ENCODE measurements at regions not wholly inside any gene's neighbourhood (a gene's known extent, or its start where the extent isn't known, plus 50 kb on each side); places are given as distances from the start of the nearest gene placed in this dataset.

- no peaks in the 10 kb centered on the region for H3K9me2 ChIP-seq (ENCODE audit: insufficient read depth)
- H3F3A ChIP-seq (replicated peaks; ENCODE audit: low read depth), result no peaks in the 10 kb centered on the region
- no peaks in the 10 kb centered on the region for H4K20me1 ChIP-seq (replicated peaks; ENCODE audit: insufficient read depth)
- Mint-ChIP-seq H3K27ac (no peak overlapping the region), H3K27me3 (ENCODE audit: insufficient read depth, low read depth, poor library complexity) (no peaks in the 10 kb centered on the region), H3K36me3 (ENCODE audit: low read depth) (no peaks in the 10 kb centered on the region), H3K4me3 (no peak overlapping the region), H3K9me3 (peaks cover 9% of the 10 kb centered on the region; the same call in 1 of the 3 replicates), H3K4me1 (peaks cover 2% of the 10 kb centered on the region; the same call in 2 of the 3 replicates)
- no peak overlapping the region for H3K4me2 ChIP-seq
- H3K79me2 ChIP-seq (replicated peaks; ENCODE audit: insufficient read depth), result no peaks in the 10 kb centered on the region
- no peak overlapping the region for H2AFZ ChIP-seq
- no peak overlapping the region for H3K27ac ChIP-seq (ENCODE audit: low read depth)
- H3K27me3 ChIP-seq (ENCODE audit: insufficient read depth), result no peaks in the 10 kb centered on the region
- ATAC-seq (no peak), DNase-seq (ENCODE audit: low spot score) (no peak)
- TF ChIP-seq CREB1 (CRISPR knock-in tag; IDR thresholded peaks at IDR 0.05; ENCODE audit: low read depth), result no peak
- H3K36me3 ChIP-seq (ENCODE audit: insufficient read depth), result no peaks in the 10 kb centered on the region
- H3K4me1 ChIP-seq (ENCODE audit: insufficient read depth), result no peaks in the 10 kb centered on the region
- H3K4me3 ChIP-seq, result no peak overlapping the region
Measured at GRCh38 chr2:190763100-190763499, 114.2 kb downstream of the NAB1 start.

- Mint-ChIP-seq H3K27ac (no peak overlapping the region), H3K4me1 (peaks cover 2% of the 10 kb centered on the region; the same call in 2 of the 3 replicates), H3K4me3 (no peak overlapping the region), H3K36me3 (ENCODE audit: low read depth) (no peaks in the 10 kb centered on the region), H3K27me3 (ENCODE audit: insufficient read depth, low read depth, poor library complexity) (no peaks in the 10 kb centered on the region), H3K9me3 (peaks cover 9% of the 10 kb centered on the region; the same call in 1 of the 3 replicates)
- Histone ChIP-seq H3K27me3 (ENCODE audit: insufficient read depth) (no peaks in the 10 kb centered on the region), H3K36me3 (ENCODE audit: insufficient read depth) (no peaks in the 10 kb centered on the region), H3K27ac (ENCODE audit: low read depth) (no peak overlapping the region), H3F3A (replicated peaks; ENCODE audit: low read depth) (no peaks in the 10 kb centered on the region), H3K4me3 (no peak overlapping the region), H2AFZ (no peak overlapping the region), H3K79me2 (replicated peaks; ENCODE audit: insufficient read depth) (no peaks in the 10 kb centered on the region), H4K20me1 (replicated peaks; ENCODE audit: insufficient read depth) (no peaks in the 10 kb centered on the region), H3K4me2 (no peak overlapping the region), H3K9me2 (ENCODE audit: insufficient read depth) (no peaks in the 10 kb centered on the region), H3K4me1 (ENCODE audit: insufficient read depth) (no peaks in the 10 kb centered on the region)
- ATAC-seq (no peak), DNase-seq (ENCODE audit: low spot score) (no peak)
- TF ChIP-seq ZNF331 (CRISPR knock-in tag; IDR thresholded peaks at IDR 0.05; ENCODE audit: low read depth) (no peak), ETS1 (IDR thresholded peaks at IDR 0.05) (no peak), POLR2AphosphoS5 (IDR thresholded peaks at IDR 0.05; ENCODE audit: low read depth) (no peak), ZNF462 (CRISPR knock-in tag; IDR thresholded peaks at IDR 0.05) (no peak), JUNB (IDR thresholded peaks at IDR 0.05; ENCODE audit: unreplicated experiment) (no peak), REST (IDR thresholded peaks at IDR 0.05; ENCODE audit: unreplicated experiment) (no peak), NANOG (IDR thresholded peaks at IDR 0.05; ENCODE audit: borderline replicate concordance) (no peak), STAT1 (IDR thresholded peaks at IDR 0.05; ENCODE audit: unreplicated experiment) (no peak), EZH2 (IDR thresholded peaks at IDR 0.05; ENCODE audit: low read depth, unreplicated experiment) (no peak), EZH2phosphoT487 (IDR thresholded peaks at IDR 0.05; ENCODE audit: unreplicated experiment) (no peak), CREB1 (CRISPR knock-in tag; IDR thresholded peaks at IDR 0.05; ENCODE audit: low read depth) (no peak)
Measured at GRCh38 chr2:190763901-190764514, 115.1 kb downstream of the NAB1 start.

Data from GM23338 (cell line).